ENCODE measurements at regions not wholly inside any gene's neighbourhood (a gene's known extent, or its start where the extent isn't known, plus 50 kb on each side); places are given as distances from the start of the nearest gene placed in this dataset.

- Histone ChIP-seq H3K27me3 (ENCODE audit: control insufficient read depth, insufficient read depth, low read length) (no peaks in the 10 kb centered on the region), H3K9ac (ENCODE audit: low read length) (no peak overlapping the region), H3K4me1 (ENCODE audit: control insufficient read depth, insufficient read depth, low read length) (no peaks in the 10 kb centered on the region), H3K4me3 (ENCODE audit: low read length) (no peak overlapping the region), H3K9me3 (ENCODE audit: control insufficient read depth, low read length) (no peaks in the 10 kb centered on the region), H3K36me3 (ENCODE audit: control insufficient read depth, insufficient read depth, low read length) (no peaks in the 10 kb centered on the region)
These were observed 108.2 kb upstream of the PROK2 start for GRCh38 chr3:71893122-71893521.

- H3K4me3 ChIP-seq (ENCODE audit: low read length) = no peak overlapping the region
- no peaks in the 10 kb centered on the region for H3K9me3 ChIP-seq (ENCODE audit: control insufficient read depth, low read length)
- H3K4me1 ChIP-seq (ENCODE audit: control insufficient read depth, insufficient read depth, low read length) = no peaks in the 10 kb centered on the region
- H3K27me3 ChIP-seq (ENCODE audit: control insufficient read depth, insufficient read depth, low read length) = no peaks in the 10 kb centered on the region
- no peaks in the 10 kb centered on the region for H3K36me3 ChIP-seq (ENCODE audit: control insufficient read depth, insufficient read depth, low read length)
- no peak overlapping the region for H3K9ac ChIP-seq (ENCODE audit: low read length)
These were observed 106.5 kb upstream of the PROK2 start for GRCh38 chr3:71891483-71891882.

DNA sequence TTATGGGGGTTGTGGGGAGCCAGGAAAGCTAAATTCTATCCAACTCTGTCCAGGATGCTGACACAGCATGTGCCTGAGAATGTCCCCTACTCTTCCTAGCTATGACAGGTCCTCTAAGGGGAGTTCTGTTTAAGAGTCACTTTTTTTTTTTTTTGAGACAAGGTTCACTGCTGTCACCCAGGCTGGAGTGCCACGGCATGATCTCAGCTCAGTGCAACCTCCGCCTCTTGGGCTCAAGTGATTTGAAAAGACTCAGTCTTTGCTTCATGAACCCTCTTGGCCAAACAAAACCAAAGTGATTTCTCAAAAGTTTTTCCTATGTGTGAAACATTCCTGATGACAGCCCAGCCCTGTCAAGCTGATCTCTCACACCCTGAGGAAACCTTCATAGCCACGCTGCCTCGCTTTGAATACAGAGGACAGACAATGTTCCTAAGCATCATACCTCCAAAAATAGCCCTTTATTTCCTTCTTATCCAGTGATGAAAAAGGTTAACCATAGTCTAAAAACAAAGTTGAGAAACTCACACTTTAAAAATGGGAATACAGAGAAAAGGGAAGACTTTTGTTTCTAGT lies 105.5 kb upstream of the PROK2 start:
- H3K36me3 ChIP-seq (ENCODE audit: control insufficient read depth, insufficient read depth, low read length) = no peaks in the 10 kb centered on the region
- H3K9me3 ChIP-seq (ENCODE audit: control insufficient read depth, low read length) = no peaks in the 10 kb centered on the region
- H3K27me3 ChIP-seq (ENCODE audit: control insufficient read depth, insufficient read depth, low read length) = no peaks in the 10 kb centered on the region
- no peak overlapping the region for H3K4me3 ChIP-seq (ENCODE audit: low read length)
- H3K4me1 ChIP-seq (ENCODE audit: control insufficient read depth, insufficient read depth, low read length) = no peaks in the 10 kb centered on the region
- no peak overlapping the region for H3K9ac ChIP-seq (ENCODE audit: low read length)

DNA sequence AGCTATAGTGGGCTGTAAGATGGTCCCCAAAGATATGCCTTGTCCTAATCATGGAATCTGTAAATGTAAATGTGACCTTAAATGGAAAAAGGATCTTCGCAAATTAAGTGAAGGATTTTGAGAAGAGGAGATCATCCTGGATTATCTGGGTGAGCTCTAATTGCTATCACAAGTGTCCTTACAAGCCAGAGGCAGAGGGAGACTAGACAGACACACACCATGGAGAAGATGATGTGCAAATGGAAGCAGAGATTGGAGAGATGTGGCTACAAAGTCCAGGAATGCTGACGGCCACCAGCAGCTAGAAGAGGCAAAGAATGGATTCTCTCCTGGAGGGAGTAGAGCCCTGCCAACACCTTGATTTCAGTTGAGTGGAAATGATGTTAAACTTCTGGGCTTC lies 102.3 kb upstream of the PROK2 start:
- no peaks in the 10 kb centered on the region for H3K9me3 ChIP-seq (ENCODE audit: control insufficient read depth, low read length)
- H3K36me3 ChIP-seq (ENCODE audit: control insufficient read depth, insufficient read depth, low read length) = no peaks in the 10 kb centered on the region
- no peak overlapping the region for H3K4me3 ChIP-seq (ENCODE audit: low read length)
- H3K9ac ChIP-seq (ENCODE audit: low read length) = no peak overlapping the region
- no peaks in the 10 kb centered on the region for H3K4me1 ChIP-seq (ENCODE audit: control insufficient read depth, insufficient read depth, low read length)
- no peaks in the 10 kb centered on the region for H3K27me3 ChIP-seq (ENCODE audit: control insufficient read depth, insufficient read depth, low read length)

GRCh38 chr3:71885006-71885405 lies 100.1 kb upstream of the PROK2 start:
- H3K9ac ChIP-seq (ENCODE audit: low read length) = no peak overlapping the region
- no peaks in the 10 kb centered on the region for H3K9me3 ChIP-seq (ENCODE audit: control insufficient read depth, low read length)
- no peaks in the 10 kb centered on the region for H3K27me3 ChIP-seq (ENCODE audit: control insufficient read depth, insufficient read depth, low read length)
- H3K36me3 ChIP-seq (ENCODE audit: control insufficient read depth, insufficient read depth, low read length) = no peaks in the 10 kb centered on the region
- no peak overlapping the region for H3K4me3 ChIP-seq (ENCODE audit: low read length)
- H3K4me1 ChIP-seq (ENCODE audit: control insufficient read depth, insufficient read depth, low read length) = no peaks in the 10 kb centered on the region

GRCh38 chr3:71881732-71882131 lies 96.8 kb upstream of the PROK2 start:
- Histone ChIP-seq H3K4me1 (ENCODE audit: control insufficient read depth, insufficient read depth, low read length) (no peaks in the 10 kb centered on the region), H3K27me3 (ENCODE audit: control insufficient read depth, insufficient read depth, low read length) (no peaks in the 10 kb centered on the region), H3K4me3 (ENCODE audit: low read length) (no peak overlapping the region), H3K9me3 (ENCODE audit: control insufficient read depth, low read length) (no peaks in the 10 kb centered on the region), H3K36me3 (ENCODE audit: control insufficient read depth, insufficient read depth, low read length) (no peaks in the 10 kb centered on the region), H3K9ac (ENCODE audit: low read length) (no peak overlapping the region)

- H3K27me3 ChIP-seq (ENCODE audit: control insufficient read depth, insufficient read depth, low read length) = no peaks in the 10 kb centered on the region
- H3K36me3 ChIP-seq (ENCODE audit: control insufficient read depth, insufficient read depth, low read length) = no peaks in the 10 kb centered on the region
- H3K4me3 ChIP-seq (ENCODE audit: low read length) = no peak overlapping the region
- no peak overlapping the region for H3K9ac ChIP-seq (ENCODE audit: low read length)
- no peaks in the 10 kb centered on the region for H3K4me1 ChIP-seq (ENCODE audit: control insufficient read depth, insufficient read depth, low read length)
- H3K9me3 ChIP-seq (ENCODE audit: control insufficient read depth, low read length) = no peaks in the 10 kb centered on the region
These were observed 96.1 kb upstream of the PROK2 start for GRCh38 chr3:71881041-71881440.

GRCh38 chr3:71879089-71879488 lies 94.1 kb upstream of the PROK2 start:
- Histone ChIP-seq H3K9me3 (ENCODE audit: control insufficient read depth, low read length) (no peaks in the 10 kb centered on the region), H3K4me1 (ENCODE audit: control insufficient read depth, insufficient read depth, low read length) (no peaks in the 10 kb centered on the region), H3K4me3 (ENCODE audit: low read length) (no peak overlapping the region), H3K36me3 (ENCODE audit: control insufficient read depth, insufficient read depth, low read length) (no peaks in the 10 kb centered on the region), H3K9ac (ENCODE audit: low read length) (no peak overlapping the region), H3K27me3 (ENCODE audit: control insufficient read depth, insufficient read depth, low read length) (no peaks in the 10 kb centered on the region)

DNA sequence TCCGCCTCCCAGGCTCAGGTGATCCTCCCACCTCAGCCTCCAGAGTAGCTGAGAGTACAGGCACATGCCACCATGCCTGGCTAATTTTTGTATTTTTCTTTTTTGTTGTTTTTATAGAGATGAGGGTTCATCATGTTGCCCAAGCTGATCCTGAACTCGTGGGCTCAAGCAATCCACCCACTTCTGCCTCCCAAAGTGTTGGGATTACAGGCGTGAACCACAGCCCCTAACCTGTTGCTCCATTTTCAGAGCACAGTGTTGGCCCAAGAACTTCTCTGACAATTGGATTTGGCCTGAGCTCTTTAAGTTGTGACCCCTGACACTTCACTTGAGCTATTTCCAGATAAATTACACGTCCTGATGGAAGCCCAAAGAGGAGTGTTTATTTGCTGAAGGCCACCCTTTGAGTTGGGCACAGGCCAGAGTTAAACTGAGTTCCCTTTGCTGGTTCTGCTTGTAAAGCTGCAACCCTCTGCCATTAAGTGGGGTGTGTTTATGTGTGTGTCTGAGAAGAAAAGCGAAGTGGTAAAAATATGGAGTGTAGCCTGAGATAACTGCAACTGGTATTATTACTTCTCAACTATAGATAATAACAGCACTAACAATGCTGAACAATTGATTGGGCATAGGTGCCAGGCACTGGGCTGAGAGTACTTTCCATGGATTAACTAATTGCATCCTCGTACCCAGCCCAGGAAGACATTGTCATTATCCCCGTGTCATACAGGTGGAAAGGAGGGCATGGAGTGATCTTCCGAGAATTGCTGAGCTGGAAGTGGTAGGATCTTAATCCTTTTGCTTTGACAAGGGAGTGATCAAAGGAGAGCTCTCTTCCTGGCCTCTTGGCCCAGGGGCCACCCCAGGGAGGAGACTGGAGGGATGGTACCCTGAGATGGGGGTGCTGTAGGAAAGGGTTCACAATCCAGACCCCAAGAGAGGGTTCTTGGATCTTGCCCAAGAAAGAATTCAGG lies 91.5 kb upstream of the PROK2 start:
- Histone ChIP-seq H3K9ac (ENCODE audit: low read length) (no peak overlapping the region), H3K4me3 (ENCODE audit: low read length) (no peak overlapping the region), H3K27me3 (ENCODE audit: control insufficient read depth, insufficient read depth, low read length) (no peaks in the 10 kb centered on the region), H3K36me3 (ENCODE audit: control insufficient read depth, insufficient read depth, low read length) (no peaks in the 10 kb centered on the region), H3K4me1 (ENCODE audit: control insufficient read depth, insufficient read depth, low read length) (no peaks in the 10 kb centered on the region), H3K9me3 (ENCODE audit: control insufficient read depth, low read length) (no peaks in the 10 kb centered on the region)

GRCh38 chr3:71875461-71875947 lies 90.6 kb upstream of the PROK2 start:
- Histone ChIP-seq H3K27me3 (ENCODE audit: control insufficient read depth, insufficient read depth, low read length) (no peaks in the 10 kb centered on the region), H3K4me1 (ENCODE audit: control insufficient read depth, insufficient read depth, low read length) (no peaks in the 10 kb centered on the region), H3K9ac (ENCODE audit: low read length) (no peak overlapping the region), H3K9me3 (ENCODE audit: control insufficient read depth, low read length) (no peaks in the 10 kb centered on the region), H3K4me3 (ENCODE audit: low read length) (no peak overlapping the region), H3K36me3 (ENCODE audit: control insufficient read depth, insufficient read depth, low read length) (no peaks in the 10 kb centered on the region)

GRCh38 chr3:71874618-71875017 lies 89.7 kb upstream of the PROK2 start:
- Histone ChIP-seq H3K9ac (ENCODE audit: low read length) (no peak overlapping the region), H3K4me3 (ENCODE audit: low read length) (no peak overlapping the region), H3K4me1 (ENCODE audit: control insufficient read depth, insufficient read depth, low read length) (no peaks in the 10 kb centered on the region), H3K36me3 (ENCODE audit: control insufficient read depth, insufficient read depth, low read length) (no peaks in the 10 kb centered on the region), H3K9me3 (ENCODE audit: control insufficient read depth, low read length) (no peaks in the 10 kb centered on the region), H3K27me3 (ENCODE audit: control insufficient read depth, insufficient read depth, low read length) (no peaks in the 10 kb centered on the region)

- no peaks in the 10 kb centered on the region for H3K27me3 ChIP-seq (ENCODE audit: control insufficient read depth, insufficient read depth, low read length)
- no peaks in the 10 kb centered on the region for H3K9me3 ChIP-seq (ENCODE audit: control insufficient read depth, low read length)
- no peaks in the 10 kb centered on the region for H3K4me1 ChIP-seq (ENCODE audit: control insufficient read depth, insufficient read depth, low read length)
- no peaks in the 10 kb centered on the region for H3K36me3 ChIP-seq (ENCODE audit: control insufficient read depth, insufficient read depth, low read length)
- H3K9ac ChIP-seq (ENCODE audit: low read length) = no peak overlapping the region
- no peak overlapping the region for H3K4me3 ChIP-seq (ENCODE audit: low read length)
These were observed 88.2 kb upstream of the PROK2 start for GRCh38 chr3:71873093-71873611.

Measured in mucosa of stomach (tissue), 1 donor.